ENCODE measurements at regions not wholly inside any gene's neighbourhood (a gene's known extent, or its start where the extent isn't known, plus 50 kb on each side); places are given as distances from the start of the nearest gene placed in this dataset.
A peak's percentile ranks its signal among the peaks of the same experiment; 100 is the strongest.
"Not testable (repeated sequence)": the region's sequence is repeated elsewhere in the genome, so short reads cannot be mapped to it uniquely, and the experiment has no call there.

DNA sequence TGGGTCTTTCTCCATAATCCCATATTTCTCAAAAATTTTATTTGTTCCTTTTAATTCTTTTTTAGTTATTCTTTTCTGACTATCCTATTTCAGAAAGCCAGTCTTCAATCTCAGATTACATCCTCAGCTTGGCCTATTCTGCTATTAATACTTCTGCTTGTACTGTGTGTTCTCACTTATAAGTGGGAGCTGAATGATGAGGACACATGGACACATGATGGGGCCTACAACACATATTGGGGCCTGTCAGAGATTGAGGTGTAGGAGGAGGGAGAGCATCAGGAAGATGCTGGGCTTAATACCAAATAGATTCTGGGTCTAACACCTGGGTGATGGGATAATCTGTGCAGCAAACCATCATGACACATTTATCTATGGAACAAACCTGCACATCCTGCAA is 82.3 kb downstream of the MAGEE1 start:
- DNase-seq = no peak

DNA sequence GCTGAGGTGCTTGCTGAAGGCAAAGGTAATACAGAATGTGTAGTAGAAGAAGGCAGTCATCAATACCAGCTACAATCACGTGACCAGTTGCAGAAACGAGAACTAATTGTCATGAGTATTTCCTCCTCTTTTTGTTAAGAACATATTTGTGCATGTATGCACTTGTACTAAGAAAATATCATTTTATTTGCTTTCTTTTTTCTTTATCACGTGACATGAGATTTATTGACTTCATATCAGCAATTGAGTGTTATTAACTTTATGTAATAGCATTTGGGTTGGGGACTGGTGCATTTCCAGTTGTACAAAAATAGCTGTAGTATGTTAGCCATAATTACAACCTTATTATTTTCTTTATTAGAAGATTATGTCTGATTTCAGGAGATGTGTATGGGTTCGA is 90.0 kb downstream of the MAGEE1 start:
- DNase-seq = no peak

DNA sequence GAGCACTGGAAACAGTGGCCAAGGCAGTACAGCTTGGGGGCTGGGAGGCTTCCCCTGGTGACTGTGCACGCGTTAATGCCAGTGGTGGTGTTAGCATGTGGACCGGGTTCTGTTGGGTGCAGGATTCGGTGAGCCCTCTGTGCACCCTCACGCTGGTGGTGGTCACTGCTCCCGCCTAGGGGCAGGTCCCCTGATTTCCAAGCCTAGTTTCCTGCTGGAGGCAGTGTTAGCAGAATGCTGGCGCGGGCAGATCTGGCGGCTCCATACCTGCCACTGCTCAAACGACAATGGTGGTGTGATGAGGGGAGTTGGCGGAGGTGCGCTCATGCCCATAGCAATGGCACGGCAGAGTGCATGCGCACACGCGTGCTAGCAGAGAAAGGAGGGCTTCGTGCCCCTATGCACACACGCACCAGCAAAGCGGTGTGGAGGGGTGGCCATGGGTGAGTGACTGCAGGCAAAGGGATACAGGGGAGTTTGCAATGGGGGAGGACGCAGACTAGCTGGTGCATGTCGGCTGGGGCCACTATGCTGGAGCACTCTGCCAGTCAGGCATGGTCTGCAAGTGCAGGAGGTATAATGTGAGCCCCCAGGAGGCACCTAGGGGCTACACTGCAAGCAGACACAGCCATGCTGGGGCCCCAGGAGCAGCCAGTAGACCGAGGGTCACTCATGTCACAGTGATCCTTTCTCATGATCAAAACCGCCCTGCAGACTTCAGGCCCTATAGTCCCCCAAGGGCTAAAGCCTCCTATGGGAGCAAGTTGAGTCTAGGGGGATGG is 93.0 kb downstream of the MAGEE1 start:
- DNase-seq = no peak

DNA sequence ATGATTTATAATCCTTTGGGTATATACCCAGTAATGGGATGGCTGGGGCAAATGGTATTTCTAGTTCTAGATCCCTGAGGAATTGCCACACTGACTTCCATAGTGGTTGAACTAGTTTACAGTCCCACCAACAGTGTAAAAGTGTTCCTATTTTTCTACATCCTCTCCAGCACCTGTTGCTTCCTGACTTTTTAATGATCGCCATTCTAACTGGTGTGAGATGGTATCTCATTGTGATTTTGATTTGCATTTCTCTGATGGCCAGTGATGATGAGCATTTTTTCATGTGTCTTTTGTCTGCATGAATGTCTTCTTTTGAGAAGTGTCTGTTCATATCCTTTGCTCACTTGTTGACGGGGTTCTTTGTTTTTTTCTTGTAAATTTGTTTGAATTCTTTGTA is 108.2 kb downstream of the MAGEE1 start:
- DNase-seq = not testable (repeated sequence)

DNA sequence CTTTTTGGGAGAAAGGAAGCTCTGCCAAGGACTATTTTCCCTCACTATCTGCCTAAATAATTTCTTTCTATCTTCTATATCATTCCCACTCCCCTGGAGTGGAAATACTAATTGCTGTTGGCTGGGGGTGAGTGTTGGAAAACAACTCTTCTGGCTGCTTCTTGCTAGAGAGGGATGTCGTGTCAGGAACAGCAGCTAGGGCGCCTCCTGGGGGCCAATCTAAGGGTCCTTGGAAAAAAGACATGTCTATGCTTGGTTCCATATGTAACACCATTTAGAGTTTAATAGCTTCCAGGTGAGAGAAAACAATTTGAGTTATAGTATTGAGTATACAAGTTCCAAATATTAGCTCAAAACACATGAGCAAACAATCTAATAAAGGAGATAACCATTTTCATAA is 111.3 kb downstream of the MAGEE1 start:
- no peak for DNase-seq

DNA sequence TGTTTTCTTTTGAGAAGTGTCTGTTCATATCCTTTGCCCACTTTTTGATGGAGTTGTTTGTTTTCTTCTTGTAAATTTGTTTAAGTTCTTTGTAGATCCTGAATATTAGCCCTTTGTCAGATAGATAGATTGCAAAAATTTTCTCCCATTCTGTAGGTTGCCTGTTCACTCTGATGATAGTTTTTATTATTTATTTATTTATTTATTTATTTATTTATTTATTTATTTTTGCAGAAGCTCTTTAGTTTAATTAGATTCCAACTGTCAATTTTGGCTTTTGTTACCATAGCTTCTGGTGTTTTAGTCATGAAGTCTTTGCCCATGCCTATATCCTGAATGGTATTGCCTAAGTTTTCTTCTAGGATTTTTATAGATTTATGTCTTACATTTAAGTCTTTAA is 115.9 kb downstream of the MAGEE1 start:
- not testable (repeated sequence) for DNase-seq

DNA sequence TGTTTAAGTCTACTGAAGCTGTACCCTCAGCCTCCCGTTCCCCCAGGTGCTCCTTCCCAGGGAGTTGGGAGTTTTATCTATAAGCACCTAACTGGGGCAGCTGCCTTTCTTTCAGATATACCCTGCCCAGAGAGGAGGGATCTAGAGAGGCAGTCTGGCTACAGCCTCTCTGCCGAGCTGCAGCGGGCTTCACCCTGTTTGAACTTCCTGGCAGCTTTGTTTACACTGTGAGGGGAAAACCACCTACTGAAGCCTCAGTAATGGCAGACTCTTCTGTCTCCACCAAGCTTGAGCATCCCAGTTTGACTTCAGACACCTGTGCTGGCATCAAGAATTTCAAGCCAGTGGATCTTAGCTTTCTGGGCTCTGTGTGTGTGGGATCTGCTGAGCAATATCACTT is 122.5 kb downstream of the MAGEE1 start:
- DNase-seq = no peak

DNA sequence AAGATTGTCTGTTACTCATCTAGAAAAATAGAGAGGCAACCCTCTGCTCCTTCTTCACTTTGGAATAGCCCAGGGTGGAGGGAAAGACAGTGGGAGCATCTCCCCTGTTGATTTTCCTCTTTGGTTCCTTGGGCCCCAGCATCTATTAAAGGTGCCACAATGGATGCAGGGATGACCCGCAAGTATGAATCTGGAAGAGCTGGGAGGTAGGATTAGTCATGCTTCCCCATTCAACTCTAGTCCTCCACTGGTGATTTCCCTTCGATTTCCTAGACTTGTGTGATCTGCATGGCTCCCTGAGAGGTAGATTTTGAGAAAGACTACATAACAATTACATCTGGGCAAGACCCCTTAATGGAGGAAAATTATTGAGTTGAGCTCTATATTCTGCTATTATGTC is 127.8 kb downstream of the MAGEE1 start:
- DNase-seq = no peak

DNA sequence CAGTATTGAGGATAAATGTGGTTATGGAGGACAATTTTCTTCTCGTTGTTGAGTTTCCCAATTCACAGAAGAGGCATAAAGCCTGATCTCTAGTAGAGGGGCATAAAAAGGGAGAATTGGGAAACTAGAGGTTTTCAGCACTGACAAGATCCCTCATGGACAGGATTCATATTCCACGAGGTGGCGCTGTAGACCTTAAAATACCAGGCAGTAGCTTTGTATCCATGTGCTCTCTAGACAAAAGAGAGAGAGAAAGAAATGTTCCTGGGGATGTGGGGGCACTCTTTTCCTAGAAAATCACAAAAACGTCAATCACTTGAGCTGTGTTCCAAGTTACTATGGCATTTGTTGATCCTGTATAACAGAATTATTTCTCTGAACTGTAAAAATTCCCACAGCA is 128.3 kb downstream of the MAGEE1 start:
- peak; percentile 1 for DNase-seq

DNA sequence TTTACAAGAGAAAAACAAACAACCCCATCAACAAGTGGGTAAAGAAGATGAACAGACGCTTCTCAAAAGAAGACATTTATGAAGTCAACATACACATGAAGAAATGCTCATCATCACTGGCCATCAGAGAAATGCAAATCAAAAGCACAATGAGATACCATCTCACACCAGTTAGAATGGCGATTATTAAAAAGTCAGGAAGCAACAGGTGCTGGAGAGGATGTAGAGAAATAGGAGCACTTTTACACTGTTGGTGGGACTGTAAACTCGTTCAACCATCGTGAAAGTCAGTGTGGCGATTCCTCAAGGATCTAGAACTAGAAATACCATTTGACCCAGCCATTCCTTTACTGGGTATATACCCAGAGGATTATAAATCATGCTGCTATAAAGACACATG is 137.3 kb downstream of the MAGEE1 start:
- not testable (repeated sequence) for DNase-seq

DNA sequence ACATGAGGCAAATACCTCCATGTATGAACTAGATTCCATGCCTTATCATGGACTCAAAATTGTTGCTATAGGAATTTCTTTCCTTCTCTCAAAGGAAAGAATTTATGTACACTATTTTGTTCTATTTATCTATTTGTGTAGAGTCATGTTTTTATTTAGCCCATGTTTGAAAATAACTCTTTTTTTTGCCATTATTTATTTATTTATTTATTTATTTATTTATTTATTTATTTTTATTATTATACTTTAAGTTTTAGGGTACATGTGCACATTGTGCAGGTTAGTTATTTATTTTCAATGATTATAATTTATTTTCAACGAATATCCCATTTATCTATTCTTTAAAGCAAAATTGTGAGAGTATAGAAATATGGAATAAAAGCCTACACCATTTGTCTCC is 177.9 kb downstream of the MAGEE1 start:
- DNase-seq = no peak

DNA sequence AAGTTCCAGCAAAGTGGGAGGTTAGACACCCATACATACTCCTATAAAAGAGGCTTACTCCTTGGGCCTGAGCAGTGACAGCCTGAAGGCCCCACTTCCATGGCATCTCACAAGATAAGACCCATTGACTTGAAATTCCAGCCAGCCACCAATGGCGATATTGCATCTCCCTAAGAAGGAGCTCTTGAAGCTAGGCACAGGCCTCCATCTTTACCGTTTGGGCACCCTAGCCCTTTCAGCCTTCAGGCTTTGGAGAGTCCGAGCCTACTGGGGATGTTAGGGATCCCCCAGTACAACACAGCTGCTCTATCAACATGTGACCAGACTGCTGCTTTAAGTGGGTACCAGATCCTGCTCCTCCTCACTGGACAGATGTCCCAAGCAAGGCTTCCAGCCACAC is 189.5 kb downstream of the MAGEE1 start:
- DNase-seq = no peak

DNA sequence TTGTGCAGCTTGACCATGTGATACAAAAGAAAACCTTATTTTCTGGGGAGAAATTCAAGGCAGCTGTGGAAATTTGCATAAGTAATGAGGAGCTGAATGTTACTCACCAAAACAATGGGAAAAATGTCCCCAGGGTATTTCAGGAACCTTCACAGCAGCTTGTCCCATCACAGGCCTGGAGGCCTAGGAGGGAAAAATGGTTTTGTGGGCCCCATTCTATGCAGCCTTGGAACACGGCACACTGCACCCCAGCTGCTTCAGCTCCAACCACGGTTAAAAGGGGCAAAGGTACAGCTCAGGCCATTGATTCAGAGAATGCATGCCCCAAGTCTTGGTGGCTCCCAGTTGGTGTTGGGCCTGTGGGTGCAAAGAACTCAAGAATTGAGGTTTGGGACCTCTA is 216.1 kb downstream of the MAGEE1 start:
- no peak for DNase-seq

DNA sequence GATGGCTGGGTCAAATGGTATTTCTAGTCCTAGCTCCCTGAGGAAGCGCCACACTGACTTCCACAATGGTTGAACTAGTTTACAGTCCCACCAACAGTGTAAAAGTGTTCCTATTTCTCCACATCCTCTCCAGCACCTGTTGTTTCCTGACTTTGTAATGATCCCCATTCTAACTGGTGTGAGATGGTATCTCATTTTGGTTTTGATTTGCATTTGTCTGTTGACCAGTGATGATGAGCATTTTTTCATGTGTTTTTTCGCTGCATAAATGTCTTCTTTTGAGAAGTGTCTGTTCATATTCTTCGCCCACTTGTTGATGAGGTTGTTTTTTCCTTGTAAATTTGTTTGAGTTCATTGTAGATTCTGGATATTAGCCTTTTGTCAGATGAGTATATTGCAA is 223.9 kb downstream of the MAGEE1 start:
- DNase-seq = not testable (repeated sequence)

DNA sequence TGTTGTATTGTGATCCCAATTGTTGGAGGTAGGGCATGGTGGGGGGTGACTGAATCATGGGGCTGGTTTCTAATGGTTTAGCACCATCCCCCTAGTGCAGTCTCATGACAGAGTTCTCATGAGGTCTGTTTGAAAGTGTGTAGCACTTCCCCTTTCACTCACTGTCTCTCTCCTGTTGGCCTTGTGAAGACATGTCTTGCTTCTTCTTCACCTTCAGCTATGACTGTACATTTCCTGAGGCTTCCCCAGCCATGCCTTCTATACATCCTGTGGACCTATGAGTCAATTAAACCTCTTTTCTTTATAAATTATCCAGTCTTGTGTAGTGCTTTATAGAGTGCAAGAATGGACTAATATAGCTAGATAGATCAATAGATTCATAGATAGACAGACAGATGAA is 230.0 kb downstream of the MAGEE1 start:
- DNase-seq = no peak

All from stimulated activated CD4-positive, alpha-beta T cell treated with anti-CD3 and anti-CD28 coated beads, Interleukin-1b, Interleukin-23, amount 100 ng/mL, for 48 hours (primary cell).